HG02884 (cell line): ENCODE measurements at regions not wholly inside any gene's neighbourhood (a gene's known extent, or its start where the extent isn't known, plus 50 kb on each side); places are given as distances from the start of the nearest gene placed in this dataset.

Source experiments
- ATAC-seq: cut with Tn5 transposase; IDR thresholded peaks from one replicate; pipeline ENCODE4 v1.9.1; 2021; ENCODE audit warnings: mild to moderate bottlenecking, moderate library complexity; ENCODE audit not compliant: unreplicated experiment

- no peak for ATAC-seq
Observed at GRCh38 chr2:160868891-160869290, 291.3 kb upstream of the TANK start.

DNA sequence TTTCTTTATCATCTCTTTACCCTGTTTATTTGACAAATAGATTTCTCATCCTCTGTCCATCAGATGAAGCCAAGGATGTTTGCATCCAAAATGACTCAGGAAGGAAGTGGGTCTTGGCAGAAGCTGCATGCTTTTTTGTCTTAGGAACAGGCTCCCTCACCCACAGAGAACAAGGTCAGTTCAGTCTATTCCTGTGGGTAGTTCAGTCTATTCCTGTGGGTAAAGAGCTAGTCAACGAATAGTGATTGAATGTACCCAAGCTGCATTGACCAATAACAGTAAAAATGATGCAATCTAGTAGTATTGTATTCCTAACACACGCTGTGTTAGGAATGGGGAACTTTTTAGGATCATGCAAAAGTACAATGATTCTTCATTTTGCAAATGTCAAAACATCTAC is 290.8 kb upstream of the TANK start:
- no peak for ATAC-seq

GRCh38 chr2:160870729-160871465 is 289.3 kb upstream of the TANK start:
- no peak for ATAC-seq

DNA sequence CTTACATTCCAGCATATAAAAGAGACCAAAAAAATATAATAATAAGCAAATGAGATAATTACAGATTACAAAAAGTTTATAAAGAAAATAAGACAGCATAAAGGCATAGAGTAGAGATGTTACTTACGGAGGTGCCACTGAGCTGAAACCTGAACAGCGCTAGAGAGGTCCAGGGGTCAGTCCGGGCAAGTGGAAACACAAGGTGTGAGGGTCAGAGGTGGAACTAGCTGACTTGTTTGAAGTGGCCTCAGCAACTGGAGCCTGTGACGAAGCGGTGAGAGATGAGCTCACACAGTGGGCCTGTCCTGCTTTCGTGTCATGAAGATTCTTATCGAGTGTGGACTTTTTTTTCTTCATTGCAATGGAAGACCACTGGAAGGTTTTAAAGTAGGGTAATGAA is 288.3 kb upstream of the TANK start:
- ATAC-seq = no peak

DNA sequence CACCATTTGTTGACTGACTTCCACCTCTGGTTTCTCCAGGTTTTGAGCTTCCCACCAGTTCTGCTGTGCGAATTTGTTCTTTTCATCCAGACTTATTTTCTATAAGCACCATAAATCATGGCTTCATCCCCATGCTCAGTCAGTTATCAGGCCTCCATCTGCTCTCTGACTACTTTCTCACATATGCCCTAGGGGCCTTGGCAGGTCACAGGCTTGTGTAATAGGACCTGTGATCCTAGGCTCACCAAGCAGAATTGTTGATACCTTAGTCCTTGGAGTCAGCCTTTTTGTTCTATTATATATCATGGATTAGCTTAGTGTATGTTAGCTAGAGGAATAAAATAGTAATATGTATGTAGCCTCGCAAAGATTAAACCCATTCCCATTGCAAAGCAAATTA is 284.2 kb upstream of the TANK start:
- ATAC-seq = no peak

DNA sequence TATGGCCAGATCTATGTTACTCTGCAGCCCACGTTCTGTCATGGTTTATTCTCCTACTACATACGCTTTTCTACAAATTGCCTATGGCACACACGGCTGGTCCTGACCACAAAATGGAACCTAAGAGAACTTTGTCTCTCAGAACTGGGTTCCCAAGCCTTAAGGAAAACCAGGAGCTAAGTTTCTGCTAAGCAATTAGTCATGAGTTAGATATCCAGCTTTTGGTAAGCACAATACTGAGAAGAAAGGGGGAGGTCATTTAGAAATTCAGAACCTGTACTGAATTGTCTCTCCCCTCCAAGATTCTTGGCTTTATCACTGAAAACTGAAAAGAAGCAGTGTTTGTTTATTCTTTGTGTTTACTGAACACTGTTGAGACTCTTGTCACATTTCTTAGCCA is 283.5 kb upstream of the TANK start:
- ATAC-seq = no peak

DNA sequence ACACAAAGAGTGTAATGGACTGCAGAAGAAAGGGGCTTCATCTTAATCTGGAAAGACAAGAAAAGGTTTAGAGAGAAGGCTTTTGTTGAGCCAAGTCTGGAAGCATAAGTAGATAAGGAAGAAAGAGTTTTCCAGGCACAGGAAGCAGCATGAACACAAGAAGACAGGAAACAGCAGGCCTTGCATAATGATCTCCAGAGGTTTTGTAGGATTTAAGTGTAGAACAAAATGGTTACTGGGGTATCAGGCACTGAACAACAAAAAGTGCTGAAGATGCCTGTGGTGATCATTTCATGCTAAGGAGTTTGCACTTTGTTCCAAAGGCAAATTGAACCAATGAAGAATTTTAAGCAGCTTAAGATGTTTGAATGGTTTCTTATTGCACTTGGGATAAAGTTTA is 281.6 kb upstream of the TANK start:
- ATAC-seq = no peak

DNA sequence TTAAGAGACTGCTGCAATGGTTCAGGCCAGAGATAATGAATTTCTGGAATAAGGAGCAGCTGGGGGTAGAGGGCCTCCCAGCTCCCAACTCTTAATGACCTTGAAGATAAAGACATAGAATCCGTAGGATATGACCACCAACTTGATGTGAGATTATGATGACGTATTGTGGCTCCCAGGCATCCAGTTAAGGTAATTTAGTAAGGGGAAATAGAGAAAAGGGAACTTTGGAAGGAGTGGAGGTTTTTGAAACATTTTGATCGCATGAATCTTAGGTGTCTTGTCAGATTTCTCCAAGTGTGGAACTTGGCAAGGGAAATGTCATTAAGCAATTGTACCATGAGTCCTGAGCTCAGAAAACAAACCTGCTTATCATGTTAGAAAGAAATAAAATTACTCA is 277.3 kb upstream of the TANK start:
- ATAC-seq = no peak

DNA sequence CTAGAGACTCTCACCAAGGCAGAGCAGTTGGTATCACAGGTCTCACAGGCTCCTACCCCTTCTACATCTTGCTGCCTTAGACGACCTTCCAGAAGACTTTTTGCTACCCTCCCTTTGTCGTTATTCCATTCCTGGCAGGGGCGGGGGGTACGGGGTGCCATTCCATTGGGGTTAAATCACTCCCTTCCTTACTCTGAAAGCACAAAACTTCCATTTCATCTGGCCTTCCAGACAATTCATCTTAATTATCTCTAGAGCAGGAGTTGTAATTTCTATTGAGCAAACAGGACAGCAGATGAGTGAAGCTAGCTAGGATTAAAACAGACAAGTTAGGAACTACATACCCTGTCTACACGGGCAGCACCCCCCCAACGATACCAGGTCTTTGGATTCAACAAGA is 276.2 kb upstream of the TANK start:
- no peak for ATAC-seq

DNA sequence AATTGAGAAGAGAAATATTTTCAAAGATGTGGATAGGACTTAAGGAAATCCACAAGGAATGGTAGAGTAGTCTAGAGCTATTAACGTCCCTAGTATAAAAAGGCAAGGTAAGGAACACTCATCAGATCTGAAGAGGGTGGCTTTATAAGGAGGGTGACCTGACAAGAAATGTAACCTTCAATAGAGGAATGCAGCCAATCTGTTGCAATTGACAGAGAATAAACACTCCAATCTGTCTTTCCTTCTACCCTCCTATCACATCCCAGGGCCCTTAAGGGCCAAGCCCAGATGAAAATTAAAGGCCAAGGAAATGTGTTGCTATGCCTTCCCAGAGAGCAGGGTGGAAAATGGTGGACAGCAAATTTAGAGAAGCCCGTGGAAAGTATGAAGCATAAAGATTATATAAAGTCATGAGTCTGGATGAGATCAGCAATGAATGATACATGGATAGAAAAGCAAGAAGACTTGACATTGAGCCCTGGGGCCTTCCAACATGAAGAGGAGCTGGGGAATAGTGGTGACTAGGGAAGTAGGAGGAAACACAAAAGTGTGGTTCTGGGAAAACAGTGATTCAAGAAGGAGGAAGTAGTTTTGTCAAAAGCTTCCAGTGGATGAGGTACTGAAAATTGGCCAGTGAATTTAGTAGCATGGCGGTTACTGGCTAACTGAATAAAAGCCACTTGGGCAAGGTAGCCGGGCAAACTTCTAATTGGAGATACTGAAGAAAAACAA is 270.6 kb upstream of the TANK start:
- no peak for ATAC-seq

- no peak for ATAC-seq
Observed at GRCh38 chr2:160890667-160891352, 269.4 kb upstream of the TANK start.

- no peak for ATAC-seq
Observed at GRCh38 chr2:160891353-160891740, 268.9 kb upstream of the TANK start.

DNA sequence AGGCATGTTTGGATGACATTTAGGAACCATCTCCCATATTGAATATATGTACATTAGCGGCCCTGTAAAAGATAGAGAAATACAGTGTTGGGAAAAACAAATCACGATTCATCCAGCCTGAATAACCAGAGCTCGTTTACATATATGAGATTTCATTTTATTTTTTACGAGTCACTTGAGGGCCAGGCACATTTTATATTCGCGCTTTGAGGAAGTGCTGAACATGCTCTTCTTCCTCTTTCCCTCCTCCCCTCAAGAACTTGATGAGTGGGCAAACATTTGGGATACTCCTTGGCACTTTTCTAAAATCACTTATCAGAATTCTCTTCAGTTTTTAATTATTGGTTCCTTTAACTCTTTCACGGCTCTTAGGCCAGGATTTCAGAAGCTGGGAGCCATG is 268.0 kb upstream of the TANK start:
- no peak for ATAC-seq

DNA sequence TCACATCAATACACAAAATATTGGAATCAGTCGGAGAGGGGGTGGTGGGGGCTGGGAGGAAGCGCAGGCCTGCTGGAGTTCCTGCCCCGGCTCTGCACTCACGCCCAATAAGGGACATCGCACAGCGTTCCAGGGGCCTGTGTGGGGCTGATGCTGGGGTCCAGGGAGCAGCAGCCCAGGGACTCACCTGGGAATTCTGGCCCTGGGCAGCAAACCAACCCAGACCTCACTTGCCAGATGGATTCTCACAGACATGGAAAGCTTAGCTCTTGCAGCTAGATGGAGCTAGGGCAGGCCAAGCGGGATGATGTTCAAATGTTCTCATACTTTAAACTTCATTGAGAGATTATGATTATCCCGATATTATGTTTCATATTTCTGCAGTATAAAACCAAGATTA is 266.6 kb upstream of the TANK start:
- ATAC-seq = no peak

GRCh38 chr2:160898581-160899307 is 261.5 kb upstream of the TANK start:
- no peak for ATAC-seq

DNA sequence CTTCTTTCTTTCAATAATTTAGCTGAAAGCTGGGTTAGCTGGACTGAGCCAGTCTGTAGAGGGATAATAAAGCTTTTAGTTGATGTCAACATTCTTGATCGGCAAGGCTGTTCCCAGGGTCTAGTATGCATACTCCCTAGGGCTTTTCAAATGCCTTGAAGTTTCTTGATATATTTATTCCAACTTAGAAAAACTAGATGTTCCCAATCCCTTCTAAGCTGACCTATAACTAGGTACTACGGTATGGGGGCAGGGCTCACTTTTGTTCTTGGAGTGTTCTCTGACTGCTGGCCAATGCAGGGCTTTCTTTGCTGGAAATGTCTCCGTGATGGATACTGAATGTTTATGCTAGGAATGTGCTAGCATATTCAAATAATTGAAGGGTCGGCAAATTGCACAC is 258.6 kb upstream of the TANK start:
- no peak for ATAC-seq

GRCh38 chr2:160905862-160906261 is 254.4 kb upstream of the TANK start:
- ATAC-seq = no peak

DNA sequence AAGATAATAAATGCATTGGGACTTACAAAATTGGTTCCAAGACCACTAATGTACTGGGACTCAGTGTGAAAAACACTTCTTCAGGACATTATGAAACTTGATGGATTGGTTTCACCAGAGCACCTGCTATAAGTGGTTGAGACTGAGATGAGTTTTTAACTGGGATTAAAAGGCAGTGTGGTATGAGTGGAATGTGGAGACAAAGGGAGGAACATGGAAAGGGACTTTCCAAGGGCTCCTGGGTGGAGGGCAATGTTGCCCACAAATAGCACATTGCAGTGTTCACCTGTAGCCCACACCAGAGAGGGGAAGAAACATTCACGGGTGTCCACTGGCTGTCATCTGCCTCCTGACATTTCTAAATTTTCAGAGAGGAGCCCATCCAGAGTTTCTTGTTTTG is 253.3 kb upstream of the TANK start:
- ATAC-seq = no peak

DNA sequence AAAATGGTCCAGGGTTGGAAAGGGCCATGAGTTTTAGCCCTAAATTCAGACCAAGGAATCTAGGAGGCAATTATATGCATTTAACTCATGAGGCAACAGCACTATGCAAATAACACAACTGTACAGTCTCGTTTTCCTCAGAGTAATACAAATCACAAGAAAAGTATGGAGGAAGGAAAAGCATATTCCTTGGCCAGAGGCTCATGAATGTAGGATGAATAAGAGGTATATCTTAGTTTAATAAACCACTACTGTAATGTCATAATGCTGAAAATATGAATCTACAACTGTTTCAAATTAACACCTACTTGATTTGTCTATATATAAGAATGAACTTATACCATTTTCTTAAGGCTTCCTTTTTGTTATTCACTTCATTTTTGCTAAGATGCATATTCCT is 252.5 kb upstream of the TANK start:
- no peak for ATAC-seq

GRCh38 chr2:160908157-160908556 is 252.1 kb upstream of the TANK start:
- no peak for ATAC-seq

DNA sequence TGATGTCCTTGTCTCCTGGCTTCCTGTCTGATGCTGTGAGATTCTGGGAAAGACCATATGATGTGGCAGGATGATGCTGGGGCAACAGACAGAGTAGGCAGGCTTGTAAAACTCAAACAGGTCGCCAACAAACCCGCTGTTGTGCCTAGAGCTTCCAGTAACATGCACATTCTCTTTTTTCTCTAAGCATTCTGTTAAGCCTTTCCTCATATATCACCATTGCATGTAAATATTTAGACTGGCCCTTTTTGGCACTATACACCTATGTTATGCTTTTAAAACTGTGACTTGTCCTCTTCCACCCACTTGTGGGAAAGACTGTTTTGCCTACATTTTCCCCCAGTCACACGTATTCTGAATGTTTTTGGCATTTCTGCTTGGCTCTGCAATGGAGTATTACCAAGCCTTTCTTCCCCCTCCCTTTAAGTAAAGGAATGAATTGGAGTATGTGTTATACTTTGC is 250.4 kb upstream of the TANK start:
- no peak for ATAC-seq
